Activated T-helper 2 cell treated with anti-CD3 and anti-CD28 coated beads, Interferon-gamma antibody, Interleukin-2, Interleukin-4, amounts not matched to agents 10 μg/mL and 5 μg/mL and 100 μg/mL, durations not matched to agents 14 hours and 24 hours and 36 hours (primary cell): ENCODE measurements at regions not wholly inside any gene's neighbourhood (a gene's known extent, or its start where the extent isn't known, plus 50 kb on each side); places are given as distances from the start of the nearest gene placed in this dataset.
"Not testable (repeated sequence)": the region's sequence is repeated elsewhere in the genome, so short reads cannot be mapped to it uniquely, and the experiment has no call there.

Experiments used
- DNase-seq: peaks from one replicate; pipeline ENCODE4 v3.0.0; 2021; ENCODE audit warnings: low spot score
- H3K27ac Mint-ChIP-seq: one replicate; pipeline ENCODE4 v1.8.0; 2021; ENCODE audit warnings: mixed read lengths
- H3K27me3 Mint-ChIP-seq: one replicate; pipeline ENCODE4 v1.8.0; 2021; ENCODE audit warnings: low read depth, mixed read lengths
- H3K36me3 Mint-ChIP-seq: one replicate; pipeline ENCODE4 v1.8.0; 2021; ENCODE audit warnings: low read depth, mixed read lengths
- H3K4me1 Mint-ChIP-seq: one replicate; pipeline ENCODE4 v1.8.0; 2021; ENCODE audit warnings: low read depth, mixed read lengths
- H3K4me3 Mint-ChIP-seq: one replicate; pipeline ENCODE4 v1.8.0; 2021; ENCODE audit warnings: low read depth, mild to moderate bottlenecking, moderate library complexity, mixed read lengths
- H3K9me3 Mint-ChIP-seq: one replicate; pipeline ENCODE4 v1.8.0; 2021; ENCODE audit warnings: mixed read lengths
- intact Hi-C: fragments of 100-400 bp; cut with micrococcal nuclease; formaldehyde crosslinking; loops from one replicate; pipeline ENCODE4 v1.15.1; 2023

- H3K36me3 Mint-ChIP-seq, result no peaks in the 10 kb centered on the region
- peaks cover 58% of the 10 kb centered on the region for H3K27me3 Mint-ChIP-seq
- H3K27ac Mint-ChIP-seq, result no peak overlapping the region
- DNase-seq, result no peak
- intact Hi-C loops, result no loop called here
- H3K4me3 Mint-ChIP-seq, result no peak overlapping the region
- H3K4me1 Mint-ChIP-seq, result peaks cover 7% of the 10 kb centered on the region
- H3K9me3 Mint-ChIP-seq, result no peaks in the 10 kb centered on the region
Observed at GRCh38 chr5:176744584-176744965, 65.8 kb upstream of the UNC5A start.

- Mint-ChIP-seq H3K27ac (no peak overlapping the region), H3K9me3 (no peaks in the 10 kb centered on the region), H3K36me3 (no peaks in the 10 kb centered on the region), H3K4me3 (no peak overlapping the region), H3K4me1 (peaks cover 7% of the 10 kb centered on the region), H3K27me3 (peaks cover 48% of the 10 kb centered on the region)
- intact Hi-C loops, result no loop called here
- peak; percentile 3 for DNase-seq
Observed at GRCh38 chr5:176747670-176748072, 62.7 kb upstream of the UNC5A start.

- no peaks in the 10 kb centered on the region for H3K36me3 Mint-ChIP-seq
- peaks cover 7% of the 10 kb centered on the region for H3K4me1 Mint-ChIP-seq
- DNase-seq, result peak; percentile 3
- H3K9me3 Mint-ChIP-seq, result no peaks in the 10 kb centered on the region
- H3K27me3 Mint-ChIP-seq, result peaks cover 47% of the 10 kb centered on the region
- intact Hi-C loops, result no loop called here
- no peak overlapping the region for H3K4me3 Mint-ChIP-seq
- no peak overlapping the region for H3K27ac Mint-ChIP-seq
Observed at GRCh38 chr5:176748073-176748966, 62.0 kb upstream of the UNC5A start.

- Mint-ChIP-seq H3K27me3 (peaks cover 39% of the 10 kb centered on the region), H3K36me3 (no peaks in the 10 kb centered on the region), H3K4me1 (peaks cover 7% of the 10 kb centered on the region), H3K27ac (no peak overlapping the region), H3K9me3 (no peaks in the 10 kb centered on the region), H3K4me3 (no peak overlapping the region)
- DNase-seq, result peak; percentile 6
- intact Hi-C loops, result no loop called here
Observed at GRCh38 chr5:176748967-176749935, 61.1 kb upstream of the UNC5A start.

- intact Hi-C loops, result no loop called here
- Mint-ChIP-seq H3K27me3 (peaks cover 30% of the 10 kb centered on the region), H3K4me3 (no peak overlapping the region), H3K36me3 (no peaks in the 10 kb centered on the region), H3K9me3 (no peaks in the 10 kb centered on the region), H3K27ac (no peak overlapping the region), H3K4me1 (peaks cover 7% of the 10 kb centered on the region)
- no peak for DNase-seq
Observed at GRCh38 chr5:176750144-176750543, 60.2 kb upstream of the UNC5A start.

- Mint-ChIP-seq H3K27me3 (peaks cover 36% of the 10 kb centered on the region), H3K4me1 (no peaks in the 10 kb centered on the region), H3K27ac (no peak overlapping the region), H3K36me3 (no peaks in the 10 kb centered on the region), H3K9me3 (no peaks in the 10 kb centered on the region), H3K4me3 (no peak overlapping the region)
- DNase-seq, result no peak
- intact Hi-C loops, result no loop called here
Observed at GRCh38 chr5:176754376-176754973, 55.9 kb upstream of the UNC5A start.

GRCh38 chr5:176755593-176755992, 54.8 kb upstream of the UNC5A start:
- H3K36me3 Mint-ChIP-seq, H3K4me3 Mint-ChIP-seq, H3K4me1 Mint-ChIP-seq, H3K9me3 Mint-ChIP-seq, DNase-seq, H3K27ac Mint-ChIP-seq, intact Hi-C loops: not testable (repeated sequence)
- H3K27me3 Mint-ChIP-seq, result peaks cover 40% of the 10 kb centered on the region

GRCh38 chr5:176757569-176757968, 52.8 kb upstream of the UNC5A start:
- DNase-seq, H3K9me3 Mint-ChIP-seq, H3K36me3 Mint-ChIP-seq, H3K4me3 Mint-ChIP-seq, intact Hi-C loops, H3K27ac Mint-ChIP-seq, H3K4me1 Mint-ChIP-seq: not testable (repeated sequence)
- H3K27me3 Mint-ChIP-seq, result peaks cover 31% of the 10 kb centered on the region
